HG03520 (cell line): ENCODE measurements at regions not wholly inside any gene's neighbourhood (a gene's known extent, or its start where the extent isn't known, plus 50 kb on each side); places are given as distances from the start of the nearest gene placed in this dataset.

Source experiments
- ATAC-seq: cut with Tn5 transposase; IDR thresholded peaks from one replicate; pipeline ENCODE4 v1.9.1; 2021; ENCODE audit warnings: mild to moderate bottlenecking, moderate library complexity; ENCODE audit not compliant: unreplicated experiment

GRCh38 chr2:162972383-162972782 is 133.8 kb upstream of the KCNH7 start:
- ATAC-seq = no peak

- no peak for ATAC-seq
Measured at GRCh38 chr2:162968306-162968705, 129.7 kb upstream of the KCNH7 start.

DNA sequence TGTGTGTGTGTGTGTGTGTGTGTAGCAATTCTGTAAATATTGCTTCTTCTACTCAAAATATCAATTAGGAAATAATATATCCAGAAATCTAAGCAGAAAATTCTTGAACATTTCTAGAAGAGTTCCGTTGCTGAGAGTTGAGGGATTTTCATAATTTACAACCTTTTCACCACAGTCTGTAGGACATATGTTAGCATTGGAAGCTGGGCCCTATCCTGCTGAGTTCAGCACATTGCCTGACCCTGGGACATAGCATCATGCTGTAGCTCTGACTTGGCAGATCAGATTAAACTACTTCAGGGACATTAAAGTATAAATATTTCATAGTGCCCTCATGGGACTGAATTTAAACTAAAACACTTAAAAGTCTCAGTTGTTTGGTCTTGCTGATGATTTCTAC is 129.2 kb upstream of the KCNH7 start:
- no peak for ATAC-seq

GRCh38 chr2:162967147-162967546 is 128.6 kb upstream of the KCNH7 start:
- no peak for ATAC-seq

DNA sequence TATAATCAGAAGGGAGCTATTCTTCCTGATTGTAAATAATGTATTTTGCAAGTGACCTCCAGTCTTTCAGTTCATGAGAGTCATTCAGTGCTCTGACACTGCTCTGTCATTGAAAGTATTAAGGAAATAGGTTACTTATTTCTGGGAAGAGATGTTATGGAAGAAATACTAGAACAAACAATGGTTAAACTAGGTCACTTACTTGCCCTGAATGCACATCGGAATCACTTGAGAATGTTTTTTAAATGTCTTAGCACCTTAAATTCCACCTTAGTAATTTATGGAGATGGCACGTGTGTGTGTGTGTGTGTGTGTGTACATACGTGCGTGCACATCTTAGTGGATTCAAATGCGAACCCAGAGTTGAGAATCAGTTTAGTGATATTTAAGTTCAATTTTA is 126.6 kb upstream of the KCNH7 start:
- no peak for ATAC-seq

DNA sequence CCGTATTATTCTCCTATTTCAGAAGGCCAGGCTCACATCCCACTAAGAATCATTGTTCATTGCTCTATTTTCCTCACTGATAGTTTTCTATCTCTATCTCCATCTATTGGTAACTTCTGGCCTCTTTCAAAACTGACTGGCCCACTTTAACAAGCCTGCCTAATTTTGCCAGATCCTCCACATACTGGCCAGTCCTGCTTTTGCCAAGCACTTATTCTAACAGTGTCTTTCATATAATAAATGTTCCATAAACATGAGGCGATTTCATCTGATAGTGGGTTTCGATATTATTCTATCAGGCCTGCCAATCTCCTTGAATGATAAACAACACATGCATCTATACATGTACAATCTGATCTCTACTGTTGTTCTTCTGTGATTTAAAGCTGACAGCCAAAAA is 125.9 kb upstream of the KCNH7 start:
- no peak for ATAC-seq

- ATAC-seq = no peak
Measured at GRCh38 chr2:162963156-162963555, 124.6 kb upstream of the KCNH7 start.

- no peak for ATAC-seq
Measured at GRCh38 chr2:162945785-162946184, 107.2 kb upstream of the KCNH7 start.

DNA sequence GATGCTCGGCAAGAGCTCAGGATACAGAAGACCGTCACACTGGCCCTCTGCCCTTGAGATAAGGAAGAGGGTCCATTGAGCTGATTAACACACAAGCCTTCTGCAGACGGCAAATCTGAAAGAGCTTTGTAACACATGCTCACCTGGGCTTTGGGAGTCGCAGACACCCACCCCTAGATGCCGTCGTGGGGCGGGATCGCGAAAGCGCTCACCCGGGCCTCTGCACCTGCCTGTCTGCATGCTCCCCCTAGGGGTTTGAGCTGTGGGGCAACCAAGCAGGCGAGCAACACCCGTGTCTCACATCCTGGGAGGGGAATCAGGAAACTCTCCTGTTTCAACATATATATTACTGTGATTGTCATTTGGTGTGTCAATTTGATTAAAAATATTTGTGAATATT is 99.8 kb upstream of the KCNH7 start:
- no peak for ATAC-seq

GRCh38 chr2:162934191-162934590 is 95.6 kb upstream of the KCNH7 start:
- ATAC-seq = no peak

- no peak for ATAC-seq
Measured at GRCh38 chr2:162932416-162932815, 93.8 kb upstream of the KCNH7 start.

DNA sequence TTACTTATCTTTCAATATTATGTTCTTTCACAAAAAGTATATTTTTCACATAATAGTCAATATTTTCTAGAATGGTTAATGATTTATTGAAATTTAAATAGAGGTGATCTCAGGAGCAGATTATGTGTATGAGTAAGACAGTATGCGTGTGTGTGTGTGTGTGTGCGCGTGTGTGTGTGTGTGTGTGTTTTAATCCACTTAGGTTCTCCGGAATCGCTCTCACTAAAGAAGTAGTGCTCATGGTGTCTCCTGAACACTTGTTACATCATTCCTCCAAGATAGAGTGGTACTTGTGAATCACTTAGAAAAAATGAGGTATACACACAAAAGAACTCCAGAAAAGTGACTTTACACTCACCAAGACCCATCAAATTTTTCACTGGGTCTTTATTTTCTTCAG is 91.0 kb upstream of the KCNH7 start:
- no peak for ATAC-seq

DNA sequence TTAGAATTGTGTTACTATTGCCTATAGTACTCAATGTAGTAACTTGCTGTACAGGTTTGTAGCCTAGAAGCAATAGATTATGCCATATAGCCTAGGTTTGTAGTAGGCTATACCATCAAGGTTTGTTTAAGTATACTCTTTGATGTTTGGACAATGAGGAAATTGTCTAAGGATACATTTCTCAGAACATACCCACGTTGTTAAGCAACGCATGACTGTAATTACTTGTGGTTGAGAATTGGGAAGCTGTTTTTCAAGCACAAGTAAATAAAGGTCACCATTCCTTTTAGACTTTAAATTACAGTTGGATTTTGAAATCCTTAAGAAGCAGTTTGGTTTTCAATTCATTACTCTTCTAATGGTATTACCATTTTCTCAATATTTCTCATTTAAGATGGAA is 89.8 kb upstream of the KCNH7 start:
- no peak for ATAC-seq

GRCh38 chr2:162926907-162927306 is 88.3 kb upstream of the KCNH7 start:
- ATAC-seq = no peak

DNA sequence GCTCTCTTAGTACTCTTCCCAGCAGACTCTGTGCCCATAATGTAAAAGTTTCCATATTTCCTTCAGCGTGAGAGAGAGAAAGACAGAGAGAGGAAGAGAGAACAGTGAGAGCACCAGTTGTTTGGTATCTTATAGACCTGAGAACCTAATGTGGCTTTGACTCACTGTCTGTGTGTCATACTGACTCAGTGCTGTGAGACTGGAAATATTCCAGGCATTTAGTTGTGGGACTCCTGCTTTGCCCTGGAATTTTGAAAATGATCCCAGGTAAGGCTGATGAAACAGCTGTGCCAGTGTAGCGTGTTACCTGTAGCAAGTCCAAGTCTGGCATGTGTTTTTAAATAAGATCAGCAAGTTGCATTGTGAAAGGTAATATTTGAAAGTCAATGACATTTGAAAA is 87.9 kb upstream of the KCNH7 start:
- no peak for ATAC-seq

- no peak for ATAC-seq
Measured at GRCh38 chr2:162925595-162925994, 87.0 kb upstream of the KCNH7 start.

DNA sequence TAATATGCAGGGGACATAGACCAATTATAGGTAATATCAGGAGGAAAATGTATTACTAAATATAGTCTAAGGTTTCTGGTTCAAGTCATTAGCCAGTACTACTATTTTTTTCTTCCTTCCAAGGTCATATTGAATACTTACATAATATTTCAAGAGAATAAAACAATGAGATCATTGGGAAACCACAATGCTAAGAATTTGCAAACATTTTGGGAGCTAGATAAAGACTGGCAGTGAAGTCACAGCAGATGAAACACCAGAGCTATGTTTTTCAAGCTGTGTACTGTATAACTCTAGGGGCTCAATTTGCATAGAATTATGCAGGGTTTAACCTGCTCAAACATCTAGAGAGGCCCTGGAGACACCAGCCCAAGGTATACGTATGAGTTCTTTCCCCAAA is 80.5 kb upstream of the KCNH7 start:
- no peak for ATAC-seq

- ATAC-seq = no peak
Measured at GRCh38 chr2:162917626-162918025, 79.1 kb upstream of the KCNH7 start.

DNA sequence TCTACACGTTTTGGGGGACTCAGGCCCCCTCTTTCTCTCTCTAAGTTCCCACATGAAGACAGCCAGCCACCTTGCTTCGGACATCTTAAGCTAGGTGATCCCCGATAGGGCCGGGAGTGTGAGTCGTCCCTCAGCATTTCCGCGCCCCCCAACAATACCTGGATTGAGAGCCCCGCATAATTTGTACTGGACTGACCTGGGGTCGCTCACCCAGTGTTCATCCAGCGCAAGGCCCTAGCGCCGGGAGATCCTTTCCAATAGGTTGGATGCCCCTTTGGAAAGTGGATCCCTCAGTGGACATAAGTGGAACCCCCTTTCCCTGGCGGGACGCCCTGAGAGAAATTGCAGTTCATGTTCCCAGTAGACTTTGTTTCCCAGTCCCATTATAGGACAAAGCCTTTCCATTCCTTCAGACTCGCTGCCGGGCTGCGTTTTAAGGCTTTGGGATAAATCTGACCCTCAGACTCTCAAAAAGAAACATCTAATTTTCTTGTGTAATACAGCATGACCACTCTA is 77.8 kb upstream of the KCNH7 start:
- no peak for ATAC-seq

DNA sequence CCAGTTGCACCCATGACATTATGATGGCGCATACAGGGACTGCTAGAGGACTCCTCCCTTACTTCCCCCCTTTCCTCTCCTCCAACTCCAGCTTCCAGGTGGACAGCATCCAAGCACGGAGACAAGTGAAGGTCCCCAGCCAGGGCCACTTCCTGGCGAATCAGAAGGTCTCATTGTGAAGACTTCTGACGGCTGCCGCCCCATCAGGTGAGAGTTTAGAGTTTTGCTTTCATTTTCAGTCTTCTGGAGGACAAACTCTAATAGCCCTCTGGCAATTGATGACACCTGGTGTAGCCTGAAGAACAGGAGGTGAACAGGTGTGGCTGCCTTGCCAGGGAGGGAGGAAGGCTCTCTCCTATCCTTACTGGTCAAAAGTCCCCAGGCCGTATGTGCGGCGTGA is 77.3 kb upstream of the KCNH7 start:
- no peak for ATAC-seq

GRCh38 chr2:162914161-162914560 is 75.6 kb upstream of the KCNH7 start:
- no peak for ATAC-seq

DNA sequence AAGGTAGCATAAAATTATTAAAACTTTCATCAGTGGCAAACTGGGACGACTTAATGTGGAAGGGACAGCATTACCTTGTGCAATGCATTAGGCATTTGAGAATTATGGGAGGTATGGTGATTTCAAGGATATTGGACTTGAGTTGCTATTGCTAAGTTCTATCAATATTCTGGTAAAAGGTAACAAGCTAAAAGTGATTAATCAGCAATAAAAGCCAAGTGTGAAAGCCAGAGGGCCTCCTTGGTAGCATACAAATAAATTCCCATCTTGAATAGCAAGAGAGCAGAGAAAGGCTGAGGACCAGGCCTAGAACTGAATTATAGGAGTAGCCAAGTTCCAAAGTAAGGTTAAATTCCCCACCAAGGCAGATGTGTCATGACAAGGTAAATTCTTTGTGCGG is 74.2 kb upstream of the KCNH7 start:
- no peak for ATAC-seq

DNA sequence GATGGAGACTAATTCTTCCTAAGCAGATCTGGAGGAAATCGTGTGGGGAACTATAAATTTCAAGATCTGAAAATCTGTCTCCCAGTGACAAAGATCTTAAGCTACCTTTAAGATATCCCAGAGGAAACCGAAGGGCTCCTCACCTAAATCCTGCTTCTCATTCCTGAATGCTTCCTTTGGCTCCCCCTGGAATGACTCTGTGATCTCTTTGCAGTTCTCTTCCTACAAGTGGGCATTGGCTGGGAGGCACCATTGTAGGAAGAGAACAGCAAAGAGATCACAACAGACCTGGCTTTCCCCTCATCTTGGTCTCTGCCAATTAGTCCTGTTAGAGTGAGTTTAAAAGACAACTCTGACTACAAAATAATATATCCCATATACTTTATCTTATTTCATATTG is 70.0 kb upstream of the KCNH7 start:
- ATAC-seq = no peak
